Mononuclear cell (primary cell): ENCODE measurements at regions not wholly inside any gene's neighbourhood (a gene's known extent, or its start where the extent isn't known, plus 50 kb on each side); places are given as distances from the start of the nearest gene placed in this dataset.

ENCODE experiments used
- H3K27me3 ChIP-seq: 2 replicates; pipeline ENCODE4 v1.6.0; 2011; ENCODE audit warnings: low read length, control low read depth; ENCODE audit not compliant: insufficient read depth
- H3K4me1 ChIP-seq: 2 replicates; pipeline ENCODE4 v1.5.1; 2011; ENCODE audit warnings: mild to moderate bottlenecking, low read length, control low read depth; ENCODE audit not compliant: insufficient read depth
- H3K4me3 ChIP-seq: 2 replicates; pipeline ENCODE4 v1.5.1; 2011; ENCODE audit warnings: mild to moderate bottlenecking, low read length, moderate library complexity
- H3K9me3 ChIP-seq: 2 replicates; pipeline ENCODE4 v1.5.1; 2011; ENCODE audit warnings: low read depth, mild to moderate bottlenecking, control low read depth, low read length

DNA sequence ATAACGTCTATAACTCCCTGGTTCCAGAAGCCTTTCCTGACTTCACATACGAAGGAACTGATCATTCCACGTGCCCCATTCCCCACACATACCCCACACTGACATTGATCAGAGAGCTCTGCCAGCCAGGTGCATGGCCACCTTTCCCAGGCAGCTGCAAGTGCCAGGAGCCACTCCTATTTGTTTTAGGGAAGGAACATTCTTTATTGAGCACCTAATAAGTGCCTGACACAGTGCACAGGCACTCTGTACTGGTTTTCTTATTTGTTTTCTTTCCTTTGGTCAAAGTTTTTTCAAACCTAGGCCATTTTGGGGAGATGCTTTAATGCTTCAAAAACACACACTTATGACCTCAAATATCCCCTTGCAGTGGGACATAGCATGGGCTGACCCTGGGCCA is 50.0 kb downstream of the PITPNM2 start:
- no peaks in the 10 kb centered on the region for H3K27me3 ChIP-seq
- no peaks in the 10 kb centered on the region for H3K9me3 ChIP-seq
- H3K4me3 ChIP-seq, result no peak overlapping the region
- peaks cover 18% of the 10 kb centered on the region for H3K4me1 ChIP-seq

DNA sequence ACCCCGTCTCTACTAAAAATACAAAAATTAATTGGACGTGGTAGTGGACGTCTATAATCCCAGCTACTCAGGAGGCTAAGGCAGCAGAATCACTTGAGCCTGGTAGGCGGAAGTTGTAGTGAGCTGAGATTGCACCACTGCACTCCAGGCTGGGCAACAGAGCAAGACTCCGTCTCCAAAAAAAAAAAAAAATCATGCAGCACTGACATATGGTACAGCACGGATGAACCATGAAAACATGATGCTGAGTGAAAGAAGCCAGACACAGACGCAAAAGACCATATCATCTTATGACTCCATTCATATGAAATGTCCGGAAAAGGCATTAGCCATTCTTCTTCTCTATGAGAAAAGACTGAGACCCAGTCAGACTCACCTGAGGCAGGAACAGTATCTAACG is 50.4 kb downstream of the PITPNM2 start:
- H3K4me1 ChIP-seq, result peaks cover 14% of the 10 kb centered on the region
- H3K9me3 ChIP-seq, result no peaks in the 10 kb centered on the region
- no peak overlapping the region for H3K4me3 ChIP-seq
- no peaks in the 10 kb centered on the region for H3K27me3 ChIP-seq

DNA sequence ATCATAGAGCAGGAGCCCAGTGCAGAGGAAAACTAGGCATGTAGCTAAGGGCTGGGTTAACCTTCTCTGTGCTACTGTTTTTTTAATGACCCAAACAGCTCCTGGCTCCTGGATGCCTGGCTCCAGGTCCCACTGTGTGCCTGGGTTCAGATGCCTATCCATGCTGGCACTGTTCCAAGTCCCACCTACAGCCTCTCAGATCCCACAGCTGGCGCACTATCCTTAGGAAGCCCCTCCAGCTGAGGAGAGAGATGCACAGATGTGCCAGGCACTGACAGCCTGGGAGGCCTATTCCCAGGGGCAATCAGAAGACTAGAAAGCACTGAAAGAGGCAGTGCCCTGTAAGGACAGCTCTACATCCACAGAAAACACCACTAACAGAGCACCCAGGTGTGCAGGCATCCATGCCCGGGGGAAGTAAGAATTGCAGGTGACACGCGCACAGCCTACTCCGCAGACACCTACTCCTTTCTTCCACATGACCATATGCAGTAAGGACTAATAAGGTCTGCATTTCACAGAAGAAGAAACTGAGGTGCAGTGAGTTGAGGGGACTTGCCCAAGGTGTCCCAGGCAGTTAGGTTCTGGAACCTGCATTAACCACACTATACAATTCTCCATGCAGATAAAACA is 51.2 kb downstream of the PITPNM2 start:
- H3K9me3 ChIP-seq, result no peaks in the 10 kb centered on the region

DNA sequence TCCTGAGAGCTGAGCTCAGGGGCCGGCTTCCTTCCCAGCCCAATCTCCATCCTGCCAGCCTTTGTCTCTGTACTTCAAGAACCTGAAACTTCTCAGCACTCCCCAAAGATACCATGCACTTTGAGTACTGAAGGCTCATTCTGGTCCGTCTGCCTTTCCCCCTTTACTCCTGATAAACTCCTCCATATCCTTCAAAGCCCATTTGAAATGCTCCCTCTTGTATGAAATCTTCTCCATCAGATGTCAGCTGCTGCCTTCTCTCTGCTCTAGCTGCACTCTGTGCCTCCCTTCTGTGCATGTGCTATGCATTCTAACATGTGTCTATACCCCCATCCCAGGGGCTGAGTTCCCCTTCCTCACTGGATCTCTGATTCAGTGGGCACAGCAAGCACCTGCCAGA is 52.1 kb downstream of the PITPNM2 start:
- Histone ChIP-seq H3K27me3 (no peaks in the 10 kb centered on the region), H3K4me1 (peaks cover 6% of the 10 kb centered on the region), H3K4me3 (no peak overlapping the region), H3K9me3 (no peaks in the 10 kb centered on the region)

More for the DNA sequence above, 51.2 kb downstream of the PITPNM2 start:
- Histone ChIP-seq H3K4me3 (no peak overlapping the region), H3K27me3 (no peaks in the 10 kb centered on the region), H3K4me1 (peaks cover 6% of the 10 kb centered on the region)

DNA sequence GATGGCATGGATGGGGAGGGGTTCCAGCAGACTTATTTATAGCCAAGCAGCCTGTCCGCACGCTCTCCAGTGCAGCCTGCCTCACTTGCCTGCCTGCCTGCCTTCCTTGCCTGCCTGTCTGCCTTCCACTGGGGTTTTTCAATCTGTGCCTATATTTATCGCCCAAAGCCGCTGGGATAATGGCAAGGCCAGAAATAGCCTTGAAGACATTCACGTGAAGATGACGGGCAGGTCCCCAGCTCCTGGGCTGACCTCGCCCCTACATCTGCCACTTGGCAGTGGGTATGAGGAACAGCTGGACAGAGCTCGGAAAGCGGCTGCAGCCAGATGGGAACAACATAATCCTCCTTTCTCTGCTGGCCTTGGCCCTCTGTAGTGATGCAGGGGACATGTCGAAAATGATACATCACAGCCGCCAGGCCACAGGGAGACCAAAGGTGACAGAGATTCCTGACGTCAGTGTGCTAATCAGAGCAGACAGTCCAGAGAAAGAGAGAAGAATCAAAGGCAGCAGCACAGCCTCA is 53.3 kb downstream of the PITPNM2 start:
- Histone ChIP-seq H3K9me3 (no peaks in the 10 kb centered on the region), H3K4me1 (peaks cover 6% of the 10 kb centered on the region), H3K4me3 (no peak overlapping the region), H3K27me3 (no peaks in the 10 kb centered on the region)

DNA sequence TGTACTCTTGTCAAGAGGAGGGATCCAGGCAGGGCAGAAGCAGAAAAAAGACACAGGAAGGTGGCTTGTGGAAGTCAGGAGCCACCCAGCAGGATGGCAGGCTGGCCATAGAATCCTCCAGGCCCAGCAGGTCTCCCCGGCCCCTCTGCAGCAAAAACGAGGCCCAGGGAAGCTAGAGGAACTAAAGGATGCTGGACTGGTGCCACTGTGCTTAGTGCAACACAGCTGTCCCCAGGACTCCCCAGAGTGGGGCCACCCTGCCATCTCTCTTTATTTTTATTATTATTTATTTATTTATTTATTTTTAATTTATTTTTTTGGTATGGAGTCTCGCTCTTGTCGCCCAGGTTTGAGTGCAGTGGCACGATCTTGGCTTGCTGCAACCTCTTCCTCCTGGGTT is 54.1 kb downstream of the PITPNM2 start:
- Histone ChIP-seq H3K27me3 (no peaks in the 10 kb centered on the region), H3K4me1 (peaks cover 7% of the 10 kb centered on the region), H3K4me3 (no peak overlapping the region), H3K9me3 (no peaks in the 10 kb centered on the region)

DNA sequence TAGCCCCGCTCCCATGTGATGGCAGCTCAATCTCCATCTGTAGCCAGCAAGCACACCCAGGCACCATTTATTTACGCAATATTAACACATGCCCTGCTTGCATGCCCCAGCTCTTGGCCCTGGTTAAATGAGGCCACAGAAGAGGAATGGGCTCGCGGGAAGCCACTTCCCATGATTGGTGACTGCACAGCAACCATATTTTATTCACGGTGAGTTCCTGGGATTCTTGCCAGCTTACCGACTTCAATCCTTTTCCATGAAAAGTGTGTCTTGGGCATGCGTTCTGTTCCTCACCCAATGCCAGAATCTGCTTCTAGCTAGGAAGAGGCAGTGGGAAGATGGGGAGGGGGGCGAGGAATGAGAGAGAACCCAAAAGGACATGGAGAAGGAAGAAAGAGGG is 54.7 kb downstream of the PITPNM2 start:
- H3K9me3 ChIP-seq, result no peaks in the 10 kb centered on the region
- H3K4me3 ChIP-seq, result no peak overlapping the region
- H3K4me1 ChIP-seq, result peaks cover 13% of the 10 kb centered on the region
- no peaks in the 10 kb centered on the region for H3K27me3 ChIP-seq

DNA sequence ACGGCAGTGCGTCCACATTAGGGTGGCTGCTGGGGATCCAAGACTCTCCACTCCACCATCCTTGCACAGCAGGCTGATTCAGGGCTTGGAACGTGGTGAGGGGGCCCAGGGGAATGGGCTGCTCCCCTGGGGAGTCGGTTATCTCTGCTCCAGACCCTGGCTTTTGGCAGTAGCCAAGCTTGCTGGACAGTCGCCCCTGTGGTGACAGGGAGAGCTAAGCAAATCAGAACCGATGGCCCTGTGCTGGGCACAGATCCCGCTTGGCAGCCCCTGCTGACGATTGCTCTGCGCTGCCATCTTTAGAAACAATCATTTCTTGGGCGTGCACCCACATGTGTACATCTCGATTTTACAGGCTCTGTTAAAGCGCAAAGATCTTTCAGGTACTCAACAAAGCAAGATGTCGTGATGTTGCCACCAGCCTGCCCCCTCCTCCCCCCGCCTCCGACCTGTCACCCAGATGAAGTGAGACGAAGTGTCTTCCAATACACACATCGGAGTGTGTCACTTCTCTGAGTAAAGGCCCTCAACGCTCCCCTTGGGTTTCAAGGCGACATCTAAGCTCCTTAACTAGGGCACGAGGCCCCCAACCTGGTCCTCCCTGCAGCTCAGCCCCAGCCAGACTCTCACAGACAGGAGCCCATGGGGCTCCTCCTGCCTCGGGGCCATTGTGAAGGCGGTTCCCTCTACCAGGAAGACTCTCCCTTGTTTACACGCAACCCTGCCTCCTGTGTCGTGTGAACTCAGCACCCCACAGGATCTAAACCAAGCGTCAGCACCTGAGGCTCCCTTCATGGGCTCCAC is 55.6 kb downstream of the PITPNM2 start:
- Histone ChIP-seq H3K27me3 (no peaks in the 10 kb centered on the region), H3K9me3 (no peaks in the 10 kb centered on the region), H3K4me3 (no peak overlapping the region), H3K4me1 (peaks cover 18% of the 10 kb centered on the region)

DNA sequence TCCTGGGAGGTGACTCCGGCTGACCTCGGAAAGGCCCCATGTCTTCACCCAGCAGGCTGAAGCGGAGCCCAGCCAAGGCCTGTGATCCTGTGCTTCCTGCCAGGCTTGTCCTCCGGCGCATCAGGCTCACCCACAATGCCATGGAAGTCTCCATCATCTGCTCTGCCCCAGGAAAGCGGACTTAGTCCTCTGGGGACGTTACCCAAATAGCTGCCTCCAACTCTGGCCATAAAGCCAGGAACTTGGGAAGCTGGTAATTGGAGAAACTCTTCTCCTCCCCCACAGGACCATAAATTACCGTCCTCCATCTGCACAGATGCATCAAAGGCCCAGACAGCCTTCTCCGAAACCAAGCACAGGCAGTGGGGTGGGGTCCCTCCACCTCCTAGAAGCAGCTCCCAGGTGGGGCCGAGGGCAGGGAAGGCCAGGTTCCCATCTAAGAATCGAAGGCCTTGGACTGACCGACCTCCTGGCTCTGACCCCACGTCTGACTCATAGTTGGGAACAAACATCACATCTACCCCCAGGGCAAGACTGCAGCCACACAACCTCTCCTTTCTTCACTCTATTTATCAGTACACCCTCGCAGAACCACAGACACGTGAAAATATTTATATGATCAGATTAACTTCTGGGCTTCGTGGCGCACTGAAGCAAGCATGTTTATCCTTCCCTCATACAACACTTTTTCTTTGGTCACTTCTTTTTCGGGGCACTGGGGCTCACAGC is 56.4 kb downstream of the PITPNM2 start:
- no peaks in the 10 kb centered on the region for H3K27me3 ChIP-seq
- no peak overlapping the region for H3K4me3 ChIP-seq
- peaks cover 26% of the 10 kb centered on the region for H3K4me1 ChIP-seq
- H3K9me3 ChIP-seq, result no peaks in the 10 kb centered on the region

DNA sequence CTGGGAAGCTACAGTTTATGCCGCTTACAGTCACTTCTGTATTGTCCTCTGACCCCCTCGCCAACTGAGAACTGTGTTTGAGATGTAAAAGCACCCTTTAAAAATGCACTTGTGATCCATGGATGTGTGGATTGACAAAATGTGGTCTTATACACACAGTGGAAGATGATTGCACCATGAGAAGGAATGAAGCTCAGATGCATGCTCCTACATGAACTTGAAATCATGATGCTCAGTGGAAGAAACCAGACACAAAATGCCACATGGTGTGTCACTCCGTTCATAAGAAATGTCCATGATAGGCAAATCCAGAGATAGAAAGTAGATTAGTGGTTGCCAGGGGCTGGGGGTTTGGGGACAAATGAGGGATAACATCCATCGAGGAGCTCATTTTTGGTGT is 58.0 kb downstream of the PITPNM2 start:
- Histone ChIP-seq H3K27me3 (no peaks in the 10 kb centered on the region), H3K4me1 (peaks cover 41% of the 10 kb centered on the region), H3K9me3 (no peaks in the 10 kb centered on the region), H3K4me3 (no peak overlapping the region)

DNA sequence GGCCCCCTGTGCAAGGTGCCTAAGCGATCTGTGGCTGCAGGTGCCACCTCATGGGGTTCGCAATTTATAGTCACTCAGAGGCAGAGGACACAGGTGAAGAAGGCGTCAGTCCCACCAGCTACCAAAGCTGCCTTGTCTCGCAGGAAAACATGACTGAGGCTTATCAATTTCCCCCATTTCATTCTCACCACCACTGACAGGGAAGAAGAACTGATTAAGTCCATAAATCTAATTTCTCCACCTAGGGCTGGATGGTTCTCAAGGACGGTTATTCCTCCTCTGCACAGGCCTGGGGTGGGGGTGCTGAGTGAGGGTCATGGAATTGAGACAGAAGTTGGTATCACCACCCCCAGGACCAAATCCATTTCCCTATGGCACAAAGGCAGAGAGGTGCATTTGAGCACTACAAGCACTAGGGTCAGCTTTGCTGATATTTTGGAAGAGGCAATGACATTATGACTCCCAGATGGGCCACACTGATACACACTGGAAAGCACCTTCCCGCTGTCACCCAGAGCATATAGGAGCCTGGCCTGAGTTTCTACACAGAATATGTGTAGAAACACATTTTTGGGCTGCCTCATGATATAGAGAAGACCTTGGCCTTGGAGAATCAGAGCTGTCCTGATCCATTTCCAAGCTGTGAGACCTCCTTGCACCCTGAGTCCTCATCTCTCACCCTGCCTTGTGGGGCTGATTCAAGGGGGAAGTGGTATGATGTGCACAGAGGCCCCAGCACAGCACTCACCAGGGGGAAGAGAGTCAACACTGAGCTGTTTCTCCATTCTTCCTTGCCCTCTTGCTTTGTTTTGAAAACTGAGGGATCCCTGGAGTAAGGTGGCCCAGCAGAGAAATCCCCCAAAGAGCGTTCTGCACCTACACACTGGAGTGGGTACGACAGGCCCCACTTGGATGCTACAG is 59.4 kb downstream of the PITPNM2 start:
- Histone ChIP-seq H3K27me3 (no peaks in the 10 kb centered on the region), H3K4me3 (no peak overlapping the region), H3K4me1 (peaks cover 41% of the 10 kb centered on the region), H3K9me3 (no peaks in the 10 kb centered on the region)

DNA sequence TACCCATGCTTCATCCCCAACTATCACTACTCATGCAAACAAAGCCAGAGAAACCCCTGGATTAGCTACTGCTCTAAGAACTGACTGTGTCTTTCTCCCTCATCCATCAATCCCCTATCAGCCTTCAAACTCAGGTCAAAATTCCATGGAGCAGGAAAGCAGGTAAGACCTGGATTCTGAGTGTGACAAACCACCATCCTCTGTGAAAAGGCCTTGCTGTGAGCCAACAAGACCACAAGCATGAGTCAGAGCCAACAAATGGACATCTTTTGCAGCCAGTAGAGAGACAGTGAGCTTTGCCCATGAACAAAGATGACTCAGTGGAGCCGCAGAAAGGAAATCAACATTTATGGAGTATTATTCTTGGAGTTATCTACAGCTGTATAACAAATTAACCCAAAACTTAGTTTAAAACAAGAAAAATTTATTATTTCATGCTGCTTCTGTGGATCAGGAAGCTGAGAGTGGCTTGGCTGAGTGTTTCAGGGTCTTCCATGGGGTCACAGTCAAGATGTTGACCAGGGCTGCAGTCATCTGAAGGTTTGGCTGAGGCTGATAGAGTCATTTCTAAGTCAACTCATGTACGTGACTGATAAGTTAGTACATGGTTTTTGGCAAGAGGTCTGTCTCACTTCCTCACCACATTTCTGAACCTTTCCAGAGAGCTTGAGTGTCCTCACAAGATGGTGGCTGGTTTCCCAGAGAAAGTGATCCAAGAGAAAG is 61.1 kb downstream of the PITPNM2 start:
- no peak overlapping the region for H3K4me3 ChIP-seq
- H3K27me3 ChIP-seq, result no peaks in the 10 kb centered on the region
- H3K4me1 ChIP-seq, result peaks cover 52% of the 10 kb centered on the region
- H3K9me3 ChIP-seq, result no peaks in the 10 kb centered on the region

DNA sequence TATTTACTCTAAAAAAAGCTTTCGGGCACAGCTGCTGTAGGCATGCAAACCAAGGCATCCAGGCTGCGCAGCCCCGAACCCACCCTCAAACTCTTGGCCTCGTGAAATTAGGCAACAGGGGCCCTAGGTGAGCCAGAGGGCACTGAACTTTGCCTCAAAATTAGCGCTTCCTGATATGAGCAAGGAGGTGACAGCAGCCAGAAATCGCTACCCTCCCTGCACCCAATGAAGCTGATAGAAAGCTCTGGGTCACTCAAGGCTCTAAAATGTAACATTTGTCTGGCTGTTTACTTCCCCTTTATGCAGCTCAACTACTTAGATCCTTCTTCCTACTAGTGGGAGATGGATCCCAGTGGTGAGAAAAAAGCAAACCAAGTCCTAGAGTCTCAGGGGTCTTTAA is 61.8 kb downstream of the PITPNM2 start:
- Histone ChIP-seq H3K4me1 (peaks cover 58% of the 10 kb centered on the region), H3K27me3 (no peaks in the 10 kb centered on the region), H3K9me3 (no peaks in the 10 kb centered on the region), H3K4me3 (no peak overlapping the region)
